OCI-LY3 (cell line): ENCODE measurements at regions not wholly inside any gene's neighbourhood (a gene's known extent, or its start where the extent isn't known, plus 50 kb on each side); places are given as distances from the start of the nearest gene placed in this dataset.

ENCODE experiments used
- CTCF ChIP-seq: fragments of 200-600, 300-600 bp; sonication (generic); IDR thresholded peaks from 2 replicates; pipeline ENCODE4 v1.5.1; 2014; ENCODE audit warnings: antibody characterized with exemption, low read length, low read depth
- EZH2phosphoT487 ChIP-seq: fragments of 200-600 bp; shearing (Covaris generic); IDR thresholded peaks from 2 replicates; pipeline ENCODE4 v1.6.1; 2018; ENCODE audit warnings: antibody characterized with exemption, mixed run types, low read depth

- TF ChIP-seq CTCF: no peak
- TF ChIP-seq EZH2phosphoT487: no peak
Observed at GRCh38 chr6:21521276-21521675, 72.3 kb upstream of the SOX4 start.
